Neural crest cell (in vitro differentiated cells): ENCODE measurements at regions not wholly inside any gene's neighbourhood (a gene's known extent, or its start where the extent isn't known, plus 50 kb on each side); places are given as distances from the start of the nearest gene placed in this dataset.

ENCODE experiments used
- DNase-seq: peaks from one replicate; pipeline ENCODE4 v3.0.0; 2021; ENCODE audit warnings: low read depth, mixed read lengths, low spot score
- H3K27ac Mint-ChIP-seq: one replicate; pipeline ENCODE4 v1.8.0; 2021; ENCODE audit warnings: mild to moderate bottlenecking, mixed read lengths; ENCODE audit not compliant: unreplicated experiment
- H3K27me3 Mint-ChIP-seq: 2 replicates; pipeline ENCODE4 v1.8.0; 2021; ENCODE audit warnings: low read depth, mild to moderate bottlenecking, mixed read lengths
- H3K36me3 Mint-ChIP-seq: 2 replicates; pipeline ENCODE4 v1.8.0; 2021; ENCODE audit warnings: low read depth, mild to moderate bottlenecking, mixed read lengths
- H3K4me1 Mint-ChIP-seq: 2 replicates; pipeline ENCODE4 v1.8.0; 2021; ENCODE audit warnings: mixed read lengths
- H3K4me3 Mint-ChIP-seq: one replicate; pipeline ENCODE4 v1.8.0; 2021; ENCODE audit warnings: mild to moderate bottlenecking, mixed read lengths
- H3K9me3 Mint-ChIP-seq: 2 replicates; pipeline ENCODE4 v1.8.0; 2021; ENCODE audit warnings: mixed read lengths
- CTCF ChIP-seq: fragments of 200-600 bp; sonication (generic); conservative IDR thresholded peaks from 2 replicates; pipeline ENCODE4 v1.5.0; 2021; ENCODE audit warnings: antibody characterized with exemption, mild to moderate bottlenecking

- DNase-seq, result no peak
These were observed 262.0 kb upstream of the TRPM3 start for GRCh38 chr9:71383308-71383940.

GRCh38 chr9:71368157-71368556 is 246.7 kb upstream of the TRPM3 start:
- H3K4me3 Mint-ChIP-seq, result no peak overlapping the region
- no peaks in the 10 kb centered on the region for H3K27me3 Mint-ChIP-seq
- DNase-seq, result no peak
- peaks cover 8% of the 10 kb centered on the region for H3K4me1 Mint-ChIP-seq
- peak overlapping the region; percentile 85 for H3K27ac Mint-ChIP-seq
- H3K36me3 Mint-ChIP-seq, result no peaks in the 10 kb centered on the region
- no peak for TF ChIP-seq CTCF
- H3K9me3 Mint-ChIP-seq, result no peaks in the 10 kb centered on the region

More at GRCh38 chr9:71383308-71383940, 262.0 kb upstream of the TRPM3 start:
- Mint-ChIP-seq H3K36me3 (no peaks in the 10 kb centered on the region), H3K27me3 (no peaks in the 10 kb centered on the region), H3K4me3 (no peak overlapping the region), H3K4me1 (peaks cover 17% of the 10 kb centered on the region), H3K9me3 (no peaks in the 10 kb centered on the region), H3K27ac (peak overlapping the region; percentile 3)
- no peak for TF ChIP-seq CTCF

- DNase-seq, result no peak
- Mint-ChIP-seq H3K4me3 (no peak overlapping the region), H3K27ac (no peak overlapping the region), H3K27me3 (no peaks in the 10 kb centered on the region), H3K9me3 (no peaks in the 10 kb centered on the region), H3K36me3 (no peaks in the 10 kb centered on the region), H3K4me1 (peaks cover 8% of the 10 kb centered on the region)
- no peak for TF ChIP-seq CTCF
These were observed 242.9 kb upstream of the TRPM3 start for GRCh38 chr9:71364186-71364955.

GRCh38 chr9:71363286-71363961 is 242.0 kb upstream of the TRPM3 start:
- Mint-ChIP-seq H3K36me3 (no peaks in the 10 kb centered on the region), H3K27me3 (no peaks in the 10 kb centered on the region), H3K9me3 (no peaks in the 10 kb centered on the region), H3K4me1 (peaks cover 6% of the 10 kb centered on the region), H3K4me3 (no peak overlapping the region), H3K27ac (no peak overlapping the region)
- no peak for DNase-seq
- no peak for TF ChIP-seq CTCF

DNA sequence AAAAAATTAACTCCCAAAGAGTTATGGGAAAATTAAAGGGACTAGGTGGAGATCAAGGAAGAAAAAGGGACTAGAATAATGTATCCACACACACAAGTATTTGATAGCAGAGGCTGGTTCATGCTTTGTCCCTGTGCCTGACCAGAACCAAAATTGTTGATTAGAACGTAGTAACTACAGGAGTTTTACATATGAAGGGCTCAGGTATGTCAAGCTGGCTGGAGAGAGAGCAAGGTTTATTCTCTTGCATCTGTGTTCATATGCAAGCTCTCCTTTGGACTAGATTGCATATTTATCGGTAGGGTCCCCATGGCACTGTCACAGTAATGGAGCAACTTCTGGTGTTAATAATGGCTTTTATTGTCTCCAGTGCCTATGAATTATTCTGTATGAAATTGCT is 239.9 kb upstream of the TRPM3 start:
- H3K27ac Mint-ChIP-seq, result no peak overlapping the region
- H3K4me3 Mint-ChIP-seq, result no peak overlapping the region
- H3K36me3 Mint-ChIP-seq, result no peaks in the 10 kb centered on the region
- no peaks in the 10 kb centered on the region for H3K4me1 Mint-ChIP-seq
- no peaks in the 10 kb centered on the region for H3K27me3 Mint-ChIP-seq
- no peaks in the 10 kb centered on the region for H3K9me3 Mint-ChIP-seq
- no peak for TF ChIP-seq CTCF
- no peak for DNase-seq
